Epithelial cell of esophagus (primary cell): ENCODE measurements at regions not wholly inside any gene's neighbourhood (a gene's known extent, or its start where the extent isn't known, plus 50 kb on each side); places are given as distances from the start of the nearest gene placed in this dataset.

Source experiments
- DNase-seq: peaks from one replicate; pipeline ENCODE4 v3.0.0; 2010; ENCODE audit warnings: low read depth
- H3K4me3 ChIP-seq: 2 replicates; pipeline ENCODE4 v1.5.1; 2011; ENCODE audit warnings: mild to moderate bottlenecking, low read length, control low read depth
- TF ChIP-seq, protein P1 (sequence below): IDR thresholded peaks from 2 replicates; pipeline ENCODE4 v1.5.1; 2011; ENCODE audit warnings: low read depth, mild to moderate bottlenecking, low read length, control low read depth, inconsistent platforms; ENCODE audit not compliant: insufficient read depth; ENCODE audit errors: missing control alignments

DNA sequence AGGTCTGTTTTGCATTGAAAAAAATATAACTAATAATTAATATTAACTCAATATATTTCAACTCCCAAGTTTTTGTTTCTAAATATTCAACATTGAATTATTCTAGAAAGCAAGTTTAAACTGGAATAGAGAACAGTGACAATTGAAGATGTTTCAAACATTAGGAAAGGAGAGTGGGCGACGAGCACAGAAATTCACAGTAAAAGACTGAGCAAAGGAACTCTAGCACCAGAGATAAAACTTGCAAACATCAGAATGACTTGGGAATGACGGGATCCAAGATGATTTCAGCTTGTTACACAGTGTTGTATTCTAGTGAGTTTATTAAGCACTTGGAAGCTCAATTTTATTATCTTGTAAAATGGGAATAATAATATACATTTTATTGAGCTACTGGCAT is 56.6 kb upstream of the CNTN5 start:
- no peak overlapping the region for H3K4me3 ChIP-seq
- TF ChIP-seq, protein P1, sequence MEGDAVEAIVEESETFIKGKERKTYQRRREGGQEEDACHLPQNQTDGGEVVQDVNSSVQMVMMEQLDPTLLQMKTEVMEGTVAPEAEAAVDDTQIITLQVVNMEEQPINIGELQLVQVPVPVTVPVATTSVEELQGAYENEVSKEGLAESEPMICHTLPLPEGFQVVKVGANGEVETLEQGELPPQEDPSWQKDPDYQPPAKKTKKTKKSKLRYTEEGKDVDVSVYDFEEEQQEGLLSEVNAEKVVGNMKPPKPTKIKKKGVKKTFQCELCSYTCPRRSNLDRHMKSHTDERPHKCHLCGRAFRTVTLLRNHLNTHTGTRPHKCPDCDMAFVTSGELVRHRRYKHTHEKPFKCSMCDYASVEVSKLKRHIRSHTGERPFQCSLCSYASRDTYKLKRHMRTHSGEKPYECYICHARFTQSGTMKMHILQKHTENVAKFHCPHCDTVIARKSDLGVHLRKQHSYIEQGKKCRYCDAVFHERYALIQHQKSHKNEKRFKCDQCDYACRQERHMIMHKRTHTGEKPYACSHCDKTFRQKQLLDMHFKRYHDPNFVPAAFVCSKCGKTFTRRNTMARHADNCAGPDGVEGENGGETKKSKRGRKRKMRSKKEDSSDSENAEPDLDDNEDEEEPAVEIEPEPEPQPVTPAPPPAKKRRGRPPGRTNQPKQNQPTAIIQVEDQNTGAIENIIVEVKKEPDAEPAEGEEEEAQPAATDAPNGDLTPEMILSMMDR: no peak
- no peak for DNase-seq

DNA sequence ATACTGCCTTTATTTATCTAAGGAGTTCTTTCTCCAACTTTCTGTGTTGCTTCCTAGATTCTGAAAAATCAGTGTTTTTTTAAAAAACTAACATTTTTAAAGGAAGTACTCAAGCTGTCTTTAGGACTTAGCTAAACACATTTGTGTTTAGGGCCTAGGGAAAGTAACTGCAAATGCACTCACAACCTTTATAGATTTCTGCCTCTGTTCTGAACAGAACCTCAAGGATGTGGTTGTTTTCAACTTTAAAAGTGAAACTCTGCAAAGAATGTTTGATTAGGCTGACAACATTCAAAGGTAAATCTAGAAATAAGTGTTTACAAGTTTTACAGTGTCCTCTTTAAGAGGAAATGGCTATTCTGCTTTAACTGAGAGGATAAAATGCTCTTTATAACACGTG is 55.4 kb upstream of the CNTN5 start:
- TF ChIP-seq, protein P1: no peak
- H3K4me3 ChIP-seq: no peak overlapping the region
- DNase-seq: no peak

DNA sequence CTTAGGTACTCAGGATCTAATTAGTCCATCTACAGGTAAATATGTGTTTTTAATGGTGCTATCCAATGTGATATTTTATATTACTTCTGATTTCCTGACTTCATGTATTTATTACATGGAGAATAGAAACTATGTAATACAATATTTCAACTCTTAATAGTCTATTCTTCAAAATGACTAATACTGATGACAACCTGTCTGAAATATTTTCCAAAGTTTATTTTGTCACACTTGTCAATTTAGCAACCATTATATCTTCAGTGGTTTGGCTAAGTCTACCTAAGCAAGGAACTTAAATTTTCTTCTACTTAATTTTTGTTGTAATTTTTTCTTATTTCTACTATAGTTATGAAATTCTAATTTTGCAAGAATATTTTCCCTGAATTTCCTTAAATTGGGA is 55.0 kb upstream of the CNTN5 start:
- no peak overlapping the region for H3K4me3 ChIP-seq
- TF ChIP-seq, protein P1: no peak
- DNase-seq: no peak

DNA sequence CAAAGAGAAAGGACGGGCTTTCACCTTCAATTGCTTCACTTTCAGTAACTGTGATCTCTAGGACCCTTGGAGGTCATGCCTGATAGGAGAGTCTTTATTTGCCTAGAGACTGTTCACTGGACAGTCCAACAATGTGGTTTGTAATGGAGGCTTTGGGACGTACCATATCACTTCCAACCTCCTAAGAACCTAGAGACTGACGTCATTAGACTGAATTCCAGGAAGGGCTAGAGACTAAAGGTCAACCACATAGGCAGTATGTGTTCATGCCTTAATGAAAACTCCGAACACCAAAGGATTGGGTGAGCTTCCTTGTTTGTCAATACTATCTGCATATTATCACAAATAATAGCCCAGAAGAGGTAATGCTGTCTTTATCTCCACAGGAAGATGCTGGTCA is 53.7 kb upstream of the CNTN5 start:
- H3K4me3 ChIP-seq: no peak overlapping the region
- no peak for DNase-seq
- TF ChIP-seq, protein P1: no peak
